MM.1S (cell line): ENCODE measurements at regions not wholly inside any gene's neighbourhood (a gene's known extent, or its start where the extent isn't known, plus 50 kb on each side); places are given as distances from the start of the nearest gene placed in this dataset.
"Not testable (repeated sequence)": the region's sequence is repeated elsewhere in the genome, so short reads cannot be mapped to it uniquely, and the experiment has no call there.

Experiments
- DNase-seq: peaks from one replicate; pipeline ENCODE4 v3.0.0-alpha.2; 2015
- H2AFZ ChIP-seq: fragments of 300-600 bp; sonication (generic); 2 replicates; pipeline ENCODE4 v1.6.0; 2016; ENCODE audit warnings: antibody characterized with exemption, low read length
- H3F3A ChIP-seq: fragments of 300-600 bp; sonication (generic); 2 replicates; pipeline ENCODE4 v1.6.1; 2016; ENCODE audit warnings: mild to moderate bottlenecking, antibody characterized with exemption, low read length, moderate library complexity, mixed read lengths; ENCODE audit not compliant: insufficient read depth
- H3K27ac ChIP-seq: fragments of 300-600 bp; sonication (generic); 2 replicates; pipeline ENCODE4 v1.5.1; 2016; ENCODE audit warnings: mild to moderate bottlenecking, low read length
- H3K27me3 ChIP-seq: fragments of 300-600 bp; sonication (generic); replicated peaks from 2 replicates; pipeline ENCODE4 v1.6.0; 2016; ENCODE audit warnings: low read length; ENCODE audit not compliant: insufficient read depth
- H3K36me3 ChIP-seq: fragments of 300-600 bp; sonication (generic); replicated peaks from 2 replicates; pipeline ENCODE4 v1.6.1; 2016; ENCODE audit warnings: mild to moderate bottlenecking, low read length, mixed read lengths; ENCODE audit not compliant: insufficient read depth
- H3K4me1 ChIP-seq: fragments of 300-600 bp; sonication (generic); 2 replicates; pipeline ENCODE4 v1.6.1; 2016; ENCODE audit warnings: low read length, mixed read lengths
- H3K4me2 ChIP-seq: fragments of 300-600 bp; sonication (generic); 2 replicates; pipeline ENCODE4 v1.6.0; 2016; ENCODE audit warnings: low read depth, low read length
- H3K4me3 ChIP-seq: fragments of 300-600 bp; sonication (generic); 2 replicates; pipeline ENCODE4 v1.5.1; 2016; ENCODE audit warnings: low read length, mixed read lengths
- H3K79me2 ChIP-seq: fragments of 300-600 bp; sonication (generic); 2 replicates; pipeline ENCODE4 v1.6.1; 2016; ENCODE audit warnings: mixed run types, low read length, mixed read lengths
- H3K9ac ChIP-seq: fragments of 300-600 bp; sonication (generic); 2 replicates; pipeline ENCODE4 v1.6.1; 2016; ENCODE audit warnings: low read length, mixed read lengths
- H3K9me2 ChIP-seq: fragments of 300-600 bp; sonication (generic); replicated peaks from 2 replicates; pipeline ENCODE4 v1.6.1; 2016; ENCODE audit warnings: mild to moderate bottlenecking, low read length, mixed read lengths; ENCODE audit not compliant: insufficient read depth
- H3K9me3 ChIP-seq: fragments of 300-600 bp; sonication (generic); replicated peaks from 2 replicates; pipeline ENCODE4 v1.6.1; 2016; ENCODE audit warnings: mild to moderate bottlenecking, low read length, mixed read lengths; ENCODE audit not compliant: insufficient read depth
- H4K20me1 ChIP-seq: fragments of 300-600 bp; sonication (generic); 2 replicates; pipeline ENCODE4 v1.6.1; 2016; ENCODE audit warnings: mild to moderate bottlenecking, low read length, moderate library complexity, mixed read lengths; ENCODE audit not compliant: insufficient read depth
- EZH2 ChIP-seq: fragments of 300-600 bp; sonication (generic); optimal IDR thresholded peaks from 2 replicates; pipeline ENCODE3; 2017; ENCODE audit warnings: low read depth, mild to moderate bottlenecking, antibody characterized with exemption, low read length, mixed read lengths
- EZH2phosphoT487 ChIP-seq: fragments of 300-600 bp; sonication (generic); IDR thresholded peaks from 2 replicates; pipeline ENCODE4 v1.6.1; 2018; ENCODE audit warnings: antibody characterized with exemption, low read length
- TF ChIP-seq, protein P1 (sequence below): fragments of 300-600 bp; sonication (generic); IDR thresholded peaks from 2 replicates; pipeline ENCODE4 v1.5.1; 2016; ENCODE audit warnings: antibody characterized with exemption, low read length, mixed read lengths

DNA sequence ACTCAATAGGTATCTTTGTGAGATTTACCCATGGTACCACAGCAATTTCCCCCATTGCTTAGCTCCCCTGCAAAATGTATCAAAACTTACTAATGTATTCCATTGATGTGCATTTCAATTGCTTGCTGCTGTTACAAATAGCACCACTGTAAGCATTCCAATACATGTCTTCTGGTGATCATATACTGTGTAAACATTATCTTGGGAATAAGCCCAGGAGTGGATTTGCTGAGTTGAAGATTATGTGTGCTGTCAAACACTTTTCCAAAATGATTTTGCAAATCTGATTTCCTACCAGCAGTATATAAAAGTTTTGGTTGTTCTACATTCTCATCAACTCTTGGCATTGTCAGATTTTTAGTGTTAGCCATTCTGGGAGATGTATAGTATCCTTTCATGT is 141.0 kb upstream of the KCTD3 start:
- no peaks in the 10 kb centered on the region for H4K20me1 ChIP-seq
- H3K9me2 ChIP-seq: no peaks in the 10 kb centered on the region
- no peak overlapping the region for H3K4me2 ChIP-seq
- no peak overlapping the region for H3K4me3 ChIP-seq
- no peak overlapping the region for H2AFZ ChIP-seq
- H3F3A ChIP-seq: no peaks in the 10 kb centered on the region
- no peaks in the 10 kb centered on the region for H3K36me3 ChIP-seq
- H3K4me1 ChIP-seq: no peaks in the 10 kb centered on the region
- H3K27ac ChIP-seq: no peak overlapping the region
- no peak overlapping the region for H3K9ac ChIP-seq
- TF ChIP-seq EZH2phosphoT487 (no peak), EZH2 (no peak)
- TF ChIP-seq, protein P1, sequence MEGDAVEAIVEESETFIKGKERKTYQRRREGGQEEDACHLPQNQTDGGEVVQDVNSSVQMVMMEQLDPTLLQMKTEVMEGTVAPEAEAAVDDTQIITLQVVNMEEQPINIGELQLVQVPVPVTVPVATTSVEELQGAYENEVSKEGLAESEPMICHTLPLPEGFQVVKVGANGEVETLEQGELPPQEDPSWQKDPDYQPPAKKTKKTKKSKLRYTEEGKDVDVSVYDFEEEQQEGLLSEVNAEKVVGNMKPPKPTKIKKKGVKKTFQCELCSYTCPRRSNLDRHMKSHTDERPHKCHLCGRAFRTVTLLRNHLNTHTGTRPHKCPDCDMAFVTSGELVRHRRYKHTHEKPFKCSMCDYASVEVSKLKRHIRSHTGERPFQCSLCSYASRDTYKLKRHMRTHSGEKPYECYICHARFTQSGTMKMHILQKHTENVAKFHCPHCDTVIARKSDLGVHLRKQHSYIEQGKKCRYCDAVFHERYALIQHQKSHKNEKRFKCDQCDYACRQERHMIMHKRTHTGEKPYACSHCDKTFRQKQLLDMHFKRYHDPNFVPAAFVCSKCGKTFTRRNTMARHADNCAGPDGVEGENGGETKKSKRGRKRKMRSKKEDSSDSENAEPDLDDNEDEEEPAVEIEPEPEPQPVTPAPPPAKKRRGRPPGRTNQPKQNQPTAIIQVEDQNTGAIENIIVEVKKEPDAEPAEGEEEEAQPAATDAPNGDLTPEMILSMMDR: no peak
- H3K27me3 ChIP-seq: no peaks in the 10 kb centered on the region
- no peaks in the 10 kb centered on the region for H3K9me3 ChIP-seq
- DNase-seq: no peak
- H3K79me2 ChIP-seq: no peaks in the 10 kb centered on the region

DNA sequence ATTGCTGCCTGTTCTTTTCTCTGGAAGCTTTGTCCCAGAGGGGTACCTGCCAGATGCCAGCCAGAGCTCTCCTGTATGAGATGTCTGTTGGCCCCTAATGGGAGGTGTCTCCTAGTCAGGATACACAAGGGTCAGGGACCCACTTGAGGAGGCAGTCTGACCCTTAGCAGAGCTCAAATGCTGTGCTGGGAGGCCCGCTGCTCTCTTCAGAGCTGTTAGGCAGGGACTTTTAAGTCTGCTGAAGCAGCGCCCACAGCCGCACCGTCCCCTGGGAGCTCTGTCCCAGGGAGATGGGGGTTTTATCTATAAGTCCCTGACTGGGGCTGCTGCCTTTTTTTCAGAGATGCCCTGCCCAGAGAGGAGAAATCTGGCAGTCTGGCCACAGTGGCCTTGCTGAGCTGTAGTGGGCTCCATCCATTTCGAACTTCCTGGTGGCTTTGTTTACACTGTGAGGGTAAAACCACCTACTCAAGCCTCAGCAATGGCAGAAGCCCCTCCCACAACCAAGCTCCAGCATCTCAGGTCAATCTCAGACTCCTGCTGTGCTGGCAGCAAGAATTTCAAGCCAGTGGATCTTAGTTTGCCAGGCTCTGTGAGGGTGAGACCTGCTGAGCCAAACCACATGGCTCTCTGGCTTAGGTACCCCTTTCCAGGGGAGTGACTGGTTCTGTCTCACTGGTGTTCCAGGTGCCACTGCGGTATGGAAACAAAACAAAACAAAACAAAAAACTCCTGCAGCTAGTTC is 134.4 kb upstream of the KCTD3 start:
- not testable (repeated sequence) for H3F3A ChIP-seq, H3K9ac ChIP-seq, H3K27ac ChIP-seq, H3K9me2 ChIP-seq, H3K4me2 ChIP-seq, H3K36me3 ChIP-seq, H3K9me3 ChIP-seq, H4K20me1 ChIP-seq, H3K4me3 ChIP-seq, H2AFZ ChIP-seq, H3K27me3 ChIP-seq, H3K4me1 ChIP-seq, H3K79me2 ChIP-seq, DNase-seq

DNA sequence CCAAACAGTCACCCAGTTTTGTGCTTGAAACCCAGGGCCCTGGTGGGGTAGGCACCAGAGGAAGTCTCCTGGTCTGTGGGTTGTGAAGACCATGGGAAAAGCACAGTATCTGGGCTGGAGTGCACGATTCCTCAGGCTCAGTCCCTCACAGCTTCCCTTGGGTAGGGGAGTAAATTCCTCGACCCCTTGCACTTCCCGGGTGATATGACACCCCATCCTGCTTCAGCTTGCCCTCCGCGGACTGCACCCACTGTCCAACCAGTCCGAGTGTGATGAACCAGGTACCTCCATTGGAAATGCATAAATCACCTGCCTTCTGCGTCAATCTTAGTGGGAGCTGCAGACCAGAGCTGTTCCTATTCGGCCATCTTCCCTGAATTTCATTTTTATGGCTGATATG is 133.9 kb upstream of the KCTD3 start:
- no peak for TF ChIP-seq EZH2phosphoT487
- TF ChIP-seq EZH2: no peak
- TF ChIP-seq, protein P1: no peak
- Histone ChIP-seq H3K9me2 (no peaks in the 10 kb centered on the region), H3K9ac (no peak overlapping the region), H3K36me3 (no peaks in the 10 kb centered on the region), H3K4me2 (no peak overlapping the region), H3F3A (no peaks in the 10 kb centered on the region), H4K20me1 (no peaks in the 10 kb centered on the region), H3K79me2 (no peaks in the 10 kb centered on the region), H2AFZ (no peak overlapping the region), H3K4me1 (no peaks in the 10 kb centered on the region), H3K27ac (no peak overlapping the region), H3K9me3 (no peaks in the 10 kb centered on the region), H3K27me3 (no peaks in the 10 kb centered on the region), H3K4me3 (no peak overlapping the region)
- no peak for DNase-seq

DNA sequence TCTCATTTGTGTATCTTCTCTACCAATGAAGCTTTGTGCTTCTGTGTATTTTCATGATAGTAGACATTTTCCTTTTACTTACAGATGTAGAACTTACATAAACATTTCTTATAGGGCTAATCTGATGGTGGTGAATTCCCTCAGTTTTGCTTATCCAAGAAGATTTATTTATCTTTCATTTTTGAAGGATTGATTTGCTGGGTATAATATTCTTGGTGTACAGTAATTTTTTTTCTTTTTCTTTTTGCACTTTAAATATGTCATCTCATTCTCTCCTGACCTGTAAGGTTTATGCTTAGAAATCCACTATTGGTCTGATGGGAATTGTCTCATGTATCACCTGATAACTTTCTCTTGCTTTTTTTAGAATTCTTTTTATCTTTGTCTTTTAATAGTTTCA is 127.6 kb upstream of the KCTD3 start:
- Histone ChIP-seq H3K9me3 (no peaks in the 10 kb centered on the region), H4K20me1 (no peaks in the 10 kb centered on the region), H3K4me2 (no peak overlapping the region), H3K79me2 (no peaks in the 10 kb centered on the region), H3K36me3 (no peaks in the 10 kb centered on the region), H3K4me1 (no peaks in the 10 kb centered on the region), H2AFZ (no peak overlapping the region), H3K9ac (no peak overlapping the region), H3K9me2 (no peaks in the 10 kb centered on the region), H3F3A (no peaks in the 10 kb centered on the region), H3K4me3 (no peak overlapping the region), H3K27me3 (no peaks in the 10 kb centered on the region), H3K27ac (no peak overlapping the region)
- no peak for DNase-seq
- TF ChIP-seq EZH2 (no peak), EZH2phosphoT487 (no peak)
- TF ChIP-seq, protein P1: no peak
